T-cell (primary cell): ENCODE measurements at regions not wholly inside any gene's neighbourhood (a gene's known extent, or its start where the extent isn't known, plus 50 kb on each side); places are given as distances from the start of the nearest gene placed in this dataset.

Experiments used
- ATAC-seq, 4 experiments: fragments of 200-7000 bp in 3 of 4; fragments of 150-1000 bp in 1 of 4; cut with Tn5 transposase; replicated peaks in 1 of 4; 1 replicate in 3 of 4; 2 replicates in 1 of 4; pipeline ENCODE4 v1.10.0; 2021; ENCODE audit warnings: moderate library complexity in 3 of 4, mild to moderate bottlenecking in 2 of 4, moderate number of reproducible peaks in 1 of 4
- CTCF ChIA-PET, 2 donors: fragments of 300-600 bp; sonication (Branson Sonifier 250); formaldehyde crosslinking; loops; one replicate each; lab custom pipeline; 2022; ENCODE audit warnings: antibody characterized with exemption in 2 of 2; lab: Charles Lee
- POLR2A ChIA-PET, 2 donors: fragments of 300-600 bp; sonication (Branson Sonifier 250); formaldehyde crosslinking; loops; one replicate each; lab custom pipeline; 2022; ENCODE audit warnings: antibody characterized with exemption in 2 of 2; lab: Charles Lee
- DNase-seq, 35 experiments: peaks; one replicate each; pipeline versions ENCODE4 v3.0.0 to v3.0.0-alpha.2; 2013 to 2023
- H3K27ac ChIP-seq: one replicate; pipeline ENCODE4 v1.5.1; 2013; ENCODE audit warnings: low read length
- H3K27me3 ChIP-seq, 2 experiments: replicated peaks in 1 of 2; 1 replicate in 1 of 2; 2 replicates in 1 of 2; pipeline versions ENCODE4 v1.6.1 to v1.7.0; 2013; ENCODE audit warnings: low read length in 1 of 2, mixed read lengths in 1 of 2; ENCODE audit not compliant: control insufficient read depth in 2 of 2, insufficient read depth in 2 of 2; ENCODE audit errors: extremely low read depth in 1 of 2
- H3K36me3 ChIP-seq, 2 donors: 1 replicate in 1 of 2; 2 replicates in 1 of 2; pipeline versions ENCODE4 v1.6.1 to v1.7.0; 2013; ENCODE audit warnings: low read length in 1 of 2; ENCODE audit not compliant: control insufficient read depth in 2 of 2, insufficient read depth in 1 of 2; ENCODE audit errors: extremely low read depth in 1 of 2
- H3K4me1 ChIP-seq, 2 experiments: 1 replicate in 1 of 2; 2 replicates in 1 of 2; pipeline versions ENCODE4 v1.6.1 to v1.7.0; 2013; ENCODE audit warnings: low read length in 2 of 2, mixed read lengths in 1 of 2; ENCODE audit not compliant: insufficient read depth in 2 of 2, control insufficient read depth in 1 of 2; ENCODE audit errors: extremely low read depth in 1 of 2
- H3K4me3 ChIP-seq, 2 donors: 1 replicate in 1 of 2; 2 replicates in 1 of 2; pipeline versions ENCODE4 v1.5.1 to v1.7.0; 2013; ENCODE audit warnings: mild to moderate bottlenecking in 2 of 2, low read length in 1 of 2, moderate library complexity in 1 of 2; ENCODE audit not compliant: control insufficient read depth in 1 of 2; ENCODE audit errors: extremely low read depth in 1 of 2
- H3K9me3 ChIP-seq: 2 replicates; pipeline ENCODE4 v1.7.0; 2013
- H3K27ac Mint-ChIP-seq, 2 donors: one replicate each; pipeline ENCODE4 v1.8.0; 2020 to 2021; ENCODE audit warnings: mild to moderate bottlenecking in 2 of 2, mixed read lengths in 2 of 2
- H3K27me3 Mint-ChIP-seq, 2 donors: one replicate each; pipeline ENCODE4 v1.8.0; 2021 to 2022; ENCODE audit warnings: mixed read lengths in 2 of 2
- H3K36me3 Mint-ChIP-seq: one replicate; pipeline ENCODE4 v1.8.0; 2021; ENCODE audit warnings: mixed read lengths
- H3K4me1 Mint-ChIP-seq, 3 donors: one replicate each; pipeline ENCODE4 v1.8.0; 2020 to 2022; ENCODE audit warnings: mixed read lengths in 3 of 3, mild to moderate bottlenecking in 1 of 3
- H3K4me3 Mint-ChIP-seq, 3 donors: one replicate each; pipeline ENCODE4 v1.8.0; 2020 to 2022; ENCODE audit warnings: mild to moderate bottlenecking in 3 of 3, mixed read lengths in 3 of 3, moderate library complexity in 3 of 3
- H3K9me3 Mint-ChIP-seq, 3 donors: one replicate each; pipeline ENCODE4 v1.8.0; 2020 to 2022; ENCODE audit warnings: mixed read lengths in 3 of 3
- WGBS: methylation state at CpG from one replicate; pipeline ENCODE4 v1.1.5; 2013; ENCODE audit warnings: missing lambda C conversion rate; ENCODE audit not compliant: insufficient coverage; 5-methylcytosine and 5-hydroxymethylcytosine counted together

DNA sequence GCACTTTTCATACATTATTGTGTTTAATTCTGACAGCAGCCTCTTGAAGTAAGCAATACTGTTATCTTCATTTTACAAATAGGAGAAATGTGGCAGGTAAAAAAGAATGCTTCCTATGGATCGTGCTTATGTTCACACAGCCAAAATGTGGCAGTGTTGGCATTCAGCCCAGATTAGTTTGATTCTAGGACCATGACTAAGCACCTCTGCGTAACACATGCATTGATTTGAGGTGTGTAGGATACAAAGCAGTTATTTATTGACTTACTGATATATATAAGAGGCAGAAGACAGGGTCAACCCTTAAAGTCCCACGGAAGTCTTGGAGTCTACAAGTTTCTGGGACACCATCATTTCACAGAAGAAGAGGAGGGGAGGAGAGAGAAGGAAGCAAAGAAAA lies 1144.4 kb upstream of the GOT2 start:
- Histone ChIP-seq H3K36me3 (no peaks in the 10 kb centered on the region), H3K4me1 (no peaks in the 10 kb centered on the region), H3K27ac (no peak overlapping the region), H3K27me3 (no peaks in the 10 kb centered on the region), H3K4me3 (no peak overlapping the region), H3K9me3 (no peaks in the 10 kb centered on the region)
- 0% methylated on average over 1 of the region's 3 CpGs for WGBS
- Mint-ChIP-seq H3K9me3 (peaks cover 7 to 37% (median 19%) of the 10 kb centered on the region in 3 donors), H3K36me3 (no peaks in the 10 kb centered on the region), H3K27ac (no peak overlapping the region), H3K4me1 (no peaks in the 10 kb centered on the region), H3K27me3 (no peaks in the 10 kb centered on the region), H3K4me3 (no peak overlapping the region)
- ChIA-PET POLR2A (no interaction called here), CTCF (no interaction called here)
- DNase-seq (no peak), ATAC-seq (no peak)

DNA sequence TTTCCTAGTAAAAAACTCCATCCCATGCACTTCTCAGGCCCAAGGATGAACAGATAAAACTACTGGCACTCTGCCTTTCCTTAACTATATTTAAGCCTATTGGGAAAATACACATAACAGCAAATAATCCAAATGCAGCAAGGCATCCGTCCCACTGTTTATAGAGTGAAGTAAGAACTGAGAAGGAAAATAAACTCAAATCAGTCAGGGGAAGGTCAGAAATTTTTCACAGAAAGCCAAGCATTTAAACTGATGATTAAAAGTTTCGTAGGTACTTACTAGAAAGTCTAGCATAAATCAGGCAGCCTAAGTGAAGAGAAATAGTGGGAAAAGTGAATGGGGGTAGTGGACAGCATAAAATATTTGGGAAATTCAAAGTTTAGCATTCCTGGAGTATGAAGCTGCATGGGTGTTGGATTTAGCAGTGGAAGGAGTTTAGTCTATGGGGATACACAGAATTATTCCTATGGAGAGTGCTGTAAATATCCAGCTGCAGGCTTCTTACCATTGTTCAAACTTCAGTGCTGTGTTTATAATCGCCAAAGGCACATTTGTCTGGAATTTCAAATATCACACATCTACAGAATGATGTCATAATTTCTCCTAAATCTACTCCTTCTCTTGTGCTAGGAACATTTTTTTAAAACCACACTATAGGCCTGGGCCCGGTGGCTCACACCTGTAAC lies 1131.0 kb upstream of the GOT2 start:
- Histone ChIP-seq H3K36me3 (no peaks in the 10 kb centered on the region), H3K9me3 (no peaks in the 10 kb centered on the region), H3K4me3 (no peak overlapping the region), H3K27ac (no peak overlapping the region), H3K4me1 (no peaks in the 10 kb centered on the region), H3K27me3 (no peaks in the 10 kb centered on the region)
- 50% methylated on average over 2 of the region's 4 CpGs for WGBS
- DNase-seq (no peak), ATAC-seq (no peak)
- H3K4me3 Mint-ChIP-seq: no peak overlapping the region
- no peaks in the 10 kb centered on the region for H3K27me3 Mint-ChIP-seq
- H3K27ac Mint-ChIP-seq: no peak overlapping the region
- no peaks in the 10 kb centered on the region for H3K36me3 Mint-ChIP-seq
- H3K4me1 Mint-ChIP-seq: no peaks in the 10 kb centered on the region
- peaks cover 14 to 32% (median 19%) of the 10 kb centered on the region in 3 donors for H3K9me3 Mint-ChIP-seq
- ChIA-PET CTCF (no interaction called here), POLR2A (no interaction called here)

DNA sequence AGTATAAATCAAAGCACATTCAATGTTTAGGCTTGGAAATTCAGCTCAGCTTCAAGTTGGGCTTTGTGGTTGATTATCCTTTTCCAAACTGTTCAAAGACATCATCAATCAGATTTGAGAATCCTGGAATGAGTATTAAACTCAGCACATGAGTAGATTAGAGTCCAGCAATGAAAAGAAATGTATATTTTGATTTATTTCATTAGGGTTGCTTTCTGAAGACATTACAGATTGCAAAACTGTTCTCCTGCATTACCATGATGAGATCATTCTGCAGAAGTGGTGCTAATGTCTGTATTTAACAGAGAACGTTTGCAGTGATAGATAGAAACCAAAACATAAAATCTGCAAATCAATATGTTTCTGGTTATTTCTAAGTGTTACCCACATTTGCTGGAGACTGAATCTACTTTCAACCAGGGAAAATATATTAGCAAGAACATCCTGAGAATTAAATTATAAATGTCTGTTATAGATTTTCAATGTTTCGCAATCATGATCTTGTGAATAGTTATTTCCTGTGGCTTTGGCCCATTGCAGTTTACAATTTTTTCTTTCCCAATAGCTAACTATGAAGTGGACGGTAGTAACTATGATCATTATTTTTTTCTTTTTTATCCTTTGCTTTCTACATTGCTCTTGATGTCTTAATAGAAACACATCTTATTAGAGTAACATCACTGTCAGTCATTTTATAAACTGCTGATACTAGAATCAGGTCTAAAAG lies 1125.7 kb upstream of the GOT2 start:
- WGBS: no CpG with 5 or more reads among the region's 3 CpGs
- DNase-seq (no peak), ATAC-seq (no peak)
- Mint-ChIP-seq H3K9me3 (peaks cover 10 to 22% (median 12%) of the 10 kb centered on the region in 3 donors), H3K27me3 (no peaks in the 10 kb centered on the region), H3K4me1 (no peaks in the 10 kb centered on the region), H3K4me3 (no peak overlapping the region), H3K27ac (no peak overlapping the region), H3K36me3 (no peaks in the 10 kb centered on the region)
- Histone ChIP-seq H3K27me3 (no peaks in the 10 kb centered on the region), H3K36me3 (no peaks in the 10 kb centered on the region), H3K27ac (no peak overlapping the region), H3K9me3 (no peaks in the 10 kb centered on the region), H3K4me3 (no peak overlapping the region), H3K4me1 (no peaks in the 10 kb centered on the region)
- CTCF ChIA-PET: no interaction called here
- POLR2A ChIA-PET: no interaction called here

DNA sequence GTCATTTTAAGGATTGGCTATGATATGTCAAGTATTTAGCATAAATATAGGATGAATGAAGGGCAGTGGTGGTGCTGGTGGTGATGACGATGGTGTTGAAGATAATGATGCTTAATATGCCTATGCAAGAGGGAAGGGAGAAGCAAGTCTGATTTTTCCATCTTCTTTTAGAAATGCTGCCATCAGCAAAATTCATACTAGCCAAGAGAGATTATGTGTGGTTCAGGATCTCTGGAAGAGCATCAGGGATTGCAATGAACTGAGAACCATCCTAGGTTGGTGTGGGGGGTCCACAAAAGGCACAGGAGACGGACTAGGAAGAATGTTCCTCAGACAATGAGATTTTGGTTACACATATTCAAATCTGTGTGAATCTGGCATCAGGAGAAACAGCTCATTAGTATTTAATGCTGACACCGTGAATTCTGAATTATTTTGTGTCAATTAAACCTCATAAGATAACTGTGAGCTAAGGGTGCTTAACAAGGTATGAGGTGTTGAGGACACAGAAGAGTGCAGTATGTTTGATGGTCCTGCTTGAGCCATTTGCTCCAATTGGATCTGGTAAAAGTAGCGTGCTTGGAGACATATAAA lies 1120.8 kb upstream of the GOT2 start:
- Mint-ChIP-seq H3K36me3 (no peaks in the 10 kb centered on the region), H3K27me3 (no peaks in the 10 kb centered on the region), H3K4me1 (no peaks in the 10 kb centered on the region), H3K27ac (no peak overlapping the region), H3K9me3 (peaks cover 8 to 17% (median 8%) of the 10 kb centered on the region in 3 donors), H3K4me3 (no peak overlapping the region)
- Histone ChIP-seq H3K4me1 (no peaks in the 10 kb centered on the region), H3K27me3 (no peaks in the 10 kb centered on the region), H3K27ac (no peak overlapping the region), H3K9me3 (no peaks in the 10 kb centered on the region), H3K4me3 (no peak overlapping the region), H3K36me3 (no peaks in the 10 kb centered on the region)
- POLR2A ChIA-PET: no interaction called here
- CTCF ChIA-PET: no interaction called here
- ATAC-seq: no peak
- WGBS: 58% methylated on average over 2 of the region's 4 CpGs
- DNase-seq: no peak

DNA sequence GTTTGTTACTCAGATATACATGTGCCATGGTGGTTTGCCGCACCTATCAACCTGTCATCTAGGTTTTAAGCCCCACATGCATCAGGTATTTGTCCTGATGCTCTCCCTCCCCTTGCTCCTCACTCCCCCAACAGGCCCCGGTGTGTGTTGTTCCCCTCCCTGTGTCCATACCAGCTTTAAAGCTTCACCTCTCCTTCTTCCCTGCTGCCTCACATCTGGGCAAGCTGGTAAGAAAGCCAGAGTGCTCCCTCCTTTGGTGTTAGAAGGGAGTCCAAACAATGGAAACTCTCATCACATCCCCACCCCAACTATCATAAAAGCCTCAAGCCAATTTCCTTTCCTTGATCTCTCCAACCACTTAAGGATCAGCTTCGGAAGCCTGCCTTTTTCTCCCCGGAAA lies 1115.6 kb upstream of the GOT2 start:
- Mint-ChIP-seq H3K9me3 (peaks cover 2 to 21% (median 20%) of the 10 kb centered on the region in 3 donors), H3K4me3 (no peak overlapping the region), H3K27ac (no peak overlapping the region), H3K4me1 (no peaks in the 10 kb centered on the region), H3K27me3 (no peaks in the 10 kb centered on the region), H3K36me3 (no peaks in the 10 kb centered on the region)
- H3K4me1 ChIP-seq: no peaks in the 10 kb centered on the region
- ChIA-PET POLR2A (no interaction called here), CTCF (no interaction called here)
- H3K9me3 ChIP-seq: no peaks in the 10 kb centered on the region
- no peaks in the 10 kb centered on the region for H3K36me3 ChIP-seq
- no peak overlapping the region for H3K27ac ChIP-seq
- no peaks in the 10 kb centered on the region for H3K27me3 ChIP-seq
- no peak overlapping the region for H3K4me3 ChIP-seq
- no peak for DNase-seq
- no peak for ATAC-seq
- 83% methylated on average over 1 of the region's 4 CpGs for WGBS

DNA sequence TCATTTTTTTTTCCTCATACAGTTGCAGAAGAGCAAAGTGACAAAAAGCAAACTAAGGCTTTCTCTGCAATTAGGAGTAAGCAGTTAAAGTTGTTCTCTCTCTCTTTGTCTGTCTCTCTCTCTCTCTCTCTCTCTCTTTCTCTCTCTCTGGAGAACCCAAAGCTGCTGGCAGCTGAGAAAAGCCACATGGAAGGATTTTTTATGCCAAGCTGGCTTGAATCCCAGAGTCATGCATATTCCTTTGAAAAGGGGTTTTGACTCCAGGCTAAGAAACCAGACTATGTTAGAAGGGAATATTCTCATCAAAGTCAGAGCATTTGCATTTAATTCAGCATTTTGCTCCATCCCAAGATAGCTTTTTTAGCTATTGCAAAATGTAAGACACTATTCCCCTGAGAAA lies 1114.2 kb upstream of the GOT2 start:
- Histone ChIP-seq H3K36me3 (no peaks in the 10 kb centered on the region), H3K4me3 (no peak overlapping the region), H3K9me3 (no peaks in the 10 kb centered on the region), H3K27me3 (no peaks in the 10 kb centered on the region), H3K27ac (no peak overlapping the region), H3K4me1 (no peaks in the 10 kb centered on the region)
- ATAC-seq: no peak
- Mint-ChIP-seq H3K9me3 (peaks cover 6 to 25% (median 25%) of the 10 kb centered on the region in 3 donors), H3K27me3 (no peaks in the 10 kb centered on the region), H3K4me3 (no peak overlapping the region), H3K27ac (no peak overlapping the region), H3K4me1 (no peaks in the 10 kb centered on the region), H3K36me3 (no peaks in the 10 kb centered on the region)
- no peak for DNase-seq
- POLR2A ChIA-PET: no interaction called here
- CTCF ChIA-PET: no interaction called here
